Astrocyte of the spinal cord (primary cell): ENCODE measurements at regions not wholly inside any gene's neighbourhood (a gene's known extent, or its start where the extent isn't known, plus 50 kb on each side); places are given as distances from the start of the nearest gene placed in this dataset.

Experiments
- DNase-seq: peaks from one replicate; pipeline ENCODE4 v3.0.0; 2011; ENCODE audit warnings: low read depth, low spot score
- H3K4me3 ChIP-seq: 2 replicates; pipeline ENCODE4 v1.5.1; 2011; ENCODE audit warnings: low read depth, mild to moderate bottlenecking, low read length, moderate library complexity
- CTCF ChIP-seq: IDR thresholded peaks from 2 replicates; pipeline ENCODE4 v1.5.1; 2012; ENCODE audit warnings: low read depth, mild to moderate bottlenecking, low read length, inconsistent platforms
- in situ Hi-C: cut with HindIII; loops from 2 replicates; pipeline ENCODE4 v1.10.0; 2017; ENCODE audit warnings: low sequenced_read_pairs

- H3K4me3 ChIP-seq: no peak overlapping the region
- in situ Hi-C loops: no loop called here
- no peak for DNase-seq
- TF ChIP-seq CTCF: no peak
These were observed 631.5 kb downstream of the MTRR start for GRCh38 chr5:8500426-8500825.

GRCh38 chr5:8505196-8505595 lies 636.2 kb downstream of the MTRR start:
- H3K4me3 ChIP-seq: no peak overlapping the region
- no peak for DNase-seq
- in situ Hi-C loops: no loop called here
- TF ChIP-seq CTCF: no peak

- DNase-seq: no peak
- no peak overlapping the region for H3K4me3 ChIP-seq
- in situ Hi-C loops: no loop called here
- TF ChIP-seq CTCF: no peak
These were observed 639.3 kb downstream of the MTRR start for GRCh38 chr5:8508231-8508630.

GRCh38 chr5:8516356-8516755 lies 647.4 kb downstream of the MTRR start:
- TF ChIP-seq CTCF: no peak
- no peak overlapping the region for H3K4me3 ChIP-seq
- in situ Hi-C loops: no loop called here
- DNase-seq: no peak

GRCh38 chr5:8517456-8517855 lies 648.5 kb downstream of the MTRR start:
- H3K4me3 ChIP-seq: no peak overlapping the region
- in situ Hi-C loops: no loop called here
- TF ChIP-seq CTCF: no peak
- DNase-seq: no peak

- no peak for TF ChIP-seq CTCF
- DNase-seq: no peak
- no peak overlapping the region for H3K4me3 ChIP-seq
- in situ Hi-C loops: no loop called here
These were observed 652.0 kb downstream of the MTRR start for GRCh38 chr5:8520917-8521316.

GRCh38 chr5:8521991-8522390 lies 653.0 kb downstream of the MTRR start:
- no peak for TF ChIP-seq CTCF
- in situ Hi-C loops: no loop called here

More at GRCh38 chr5:8521991-8522390, 653.0 kb downstream of the MTRR start:
- no peak for DNase-seq
- no peak overlapping the region for H3K4me3 ChIP-seq
